ENCODE measurements at regions not wholly inside any gene's neighbourhood (a gene's known extent, or its start where the extent isn't known, plus 50 kb on each side); places are given as distances from the start of the nearest gene placed in this dataset.

GRCh38 chr1:192080684-192081083, 77.6 kb upstream of the RGS18 start:
- no peak for ATAC-seq
- DNase-seq: no peak
- H3K9me3 ChIP-seq: no peaks in the 10 kb centered on the region
- no peak for TF ChIP-seq CTCF (IDR thresholded peaks at IDR 0.05)
- no peaks in the 10 kb centered on the region for H3K36me3 ChIP-seq (ENCODE audit: low read depth)
- intact Hi-C loops (cut with DNase I, micrococcal nuclease): no loop called here
- H3K4me1 ChIP-seq (ENCODE audit: low read depth): no peaks in the 10 kb centered on the region
- no peak overlapping the region for H3K4me3 ChIP-seq

- no peak overlapping the region for H3K4me3 ChIP-seq
- DNase-seq (no peak), ATAC-seq (no peak)
- no peaks in the 10 kb centered on the region for H3K9me3 ChIP-seq
- H3K36me3 ChIP-seq (ENCODE audit: low read depth): no peaks in the 10 kb centered on the region
- H3K4me1 ChIP-seq (ENCODE audit: low read depth): no peaks in the 10 kb centered on the region
- TF ChIP-seq CTCF (IDR thresholded peaks at IDR 0.05): no peak
- intact Hi-C loops (cut with DNase I, micrococcal nuclease): no loop called here
Measured at GRCh38 chr1:192081359-192081758, 76.9 kb upstream of the RGS18 start.

GRCh38 chr1:192086644-192087043, 71.6 kb upstream of the RGS18 start:
- no peak for TF ChIP-seq CTCF (IDR thresholded peaks at IDR 0.05)
- no peaks in the 10 kb centered on the region for H3K36me3 ChIP-seq (ENCODE audit: low read depth)
- H3K4me3 ChIP-seq: no peak overlapping the region
- H3K9me3 ChIP-seq: no peaks in the 10 kb centered on the region
- peak; percentile 89 for ATAC-seq
- DNase-seq: peak in 1 of 3 donors; percentile 45
- H3K4me1 ChIP-seq (ENCODE audit: low read depth): no peaks in the 10 kb centered on the region
- intact Hi-C loops (cut with DNase I, micrococcal nuclease): no loop called here

GRCh38 chr1:192087334-192087733, 70.9 kb upstream of the RGS18 start:
- no peaks in the 10 kb centered on the region for H3K4me1 ChIP-seq (ENCODE audit: low read depth)
- intact Hi-C loops (cut with DNase I, micrococcal nuclease): no loop called here

GRCh38 chr1:192088496-192088895, 69.8 kb upstream of the RGS18 start:
- DNase-seq (peak in 1 of 3 donors; percentile 8), ATAC-seq (peak; percentile 55)
- no peaks in the 10 kb centered on the region for H3K4me1 ChIP-seq (ENCODE audit: low read depth)
- no peaks in the 10 kb centered on the region for H3K9me3 ChIP-seq
- intact Hi-C loops (cut with DNase I, micrococcal nuclease): no loop called here
- H3K4me3 ChIP-seq: no peak overlapping the region
- TF ChIP-seq CTCF (IDR thresholded peaks at IDR 0.05): no peak
- H3K36me3 ChIP-seq (ENCODE audit: low read depth): no peaks in the 10 kb centered on the region

More at GRCh38 chr1:192087334-192087733, 70.9 kb upstream of the RGS18 start:
- ATAC-seq: peak; percentile 75
- no peak for TF ChIP-seq CTCF (IDR thresholded peaks at IDR 0.05)
- Histone ChIP-seq H3K36me3 (ENCODE audit: low read depth) (no peaks in the 10 kb centered on the region), H3K4me3 (no peak overlapping the region), H3K9me3 (no peaks in the 10 kb centered on the region)
- peak in 1 of 3 donors; percentile 57 for DNase-seq

GRCh38 chr1:192098001-192098400, 60.3 kb upstream of the RGS18 start:
- DNase-seq (no peak), ATAC-seq (no peak)
- no peaks in the 10 kb centered on the region for H3K36me3 ChIP-seq (ENCODE audit: low read depth)
- H3K9me3 ChIP-seq: no peaks in the 10 kb centered on the region
- no peak for TF ChIP-seq CTCF (IDR thresholded peaks at IDR 0.05)
- no peak overlapping the region for H3K4me3 ChIP-seq
- intact Hi-C loops (cut with DNase I, micrococcal nuclease): no loop called here
- H3K4me1 ChIP-seq (ENCODE audit: low read depth): no peaks in the 10 kb centered on the region
